ENCODE measurements at regions not wholly inside any gene's neighbourhood (a gene's known extent, or its start where the extent isn't known, plus 50 kb on each side); places are given as distances from the start of the nearest gene placed in this dataset.

- no peaks in the 10 kb centered on the region for H3K79me2 ChIP-seq (ENCODE audit: insufficient read depth, low read length)
- no TSS peak for BruUV-seq (replicated peaks)
- intact Hi-C loops (cut with micrococcal nuclease), result no loop called here
- H2AFZ ChIP-seq (ENCODE audit: low read depth, low read length, poor library complexity, severe bottlenecking), result no peak overlapping the region
- H3K27ac ChIP-seq (ENCODE audit: low read depth, low read length), result no peak overlapping the region
- H3K9me3 ChIP-seq (ENCODE audit: control insufficient read depth in 1 of 2, insufficient read depth in 1 of 2, low read depth in 1 of 2, low read length in 2 of 2), result no peaks in the 10 kb centered on the region
- H3K27me3 ChIP-seq (ENCODE audit: insufficient read depth, low read length), result no peaks in the 10 kb centered on the region
- ChIA-PET CTCF (no interaction called here), RAD21 (ENCODE audit: low non-redundant PET in 1 of 2, low total read pairs in 2 of 2, uncharacterized antibody in 2 of 2, unreplicated experiment in 2 of 2) (no interaction called here), POLR2A (no interaction called here)
- no peak overlapping the region for H3K4me2 ChIP-seq (ENCODE audit: low read length)
- H3K4me3 ChIP-seq (replicated peaks in 1 of 2; ENCODE audit: low read depth in 1 of 2, low read length in 2 of 2), result no peak overlapping the region
- no peaks in the 10 kb centered on the region for H3K36me3 ChIP-seq (ENCODE audit: control insufficient read depth in 1 of 2, insufficient read depth in 2 of 2, low read length in 2 of 2)
- H3K4me1 ChIP-seq (ENCODE audit: control insufficient read depth in 1 of 2, insufficient read depth in 2 of 2, low read length in 2 of 2), result no peaks in the 10 kb centered on the region
- no peaks in the 10 kb centered on the region for H3K9me2 ChIP-seq (ENCODE audit: insufficient read depth)
- DNase-seq (ENCODE audit: low read depth, low spot score) (no peak), ATAC-seq (no peak)
- H3K9ac ChIP-seq (ENCODE audit: low read length), result no peak overlapping the region
- no peaks in the 10 kb centered on the region for H4K20me1 ChIP-seq (ENCODE audit: insufficient read depth)
- TF ChIP-seq CEBPB (IDR thresholded peaks at IDR 0.05; ENCODE audit: low read depth) (no peak), SP1 (IDR thresholded peaks at IDR 0.05; ENCODE audit: low read depth) (no peak), TCF7L2 (IDR thresholded peaks at IDR 0.05; ENCODE audit: borderline replicate concordance, extremely low read depth, insufficient read depth, insufficient read length) (no peak), EZH2 (IDR thresholded peaks at IDR 0.05) (no peak), JUND (IDR thresholded peaks at IDR 0.05) (no peak), POLR2A (IDR thresholded peaks at IDR 0.05; ENCODE audit: borderline replicate concordance, extremely low read depth, insufficient read depth, insufficient read length) (no peak), SIN3A (IDR thresholded peaks at IDR 0.05; ENCODE audit: low read depth) (no peak), ZBTB33 (IDR thresholded peaks at IDR 0.05; ENCODE audit: extremely low read depth, insufficient replicate concordance, low read length) (no peak), YY1 (IDR thresholded peaks at IDR 0.05; ENCODE audit: extremely low read depth, insufficient replicate concordance, low read depth, low read length) (no peak), EZH2phosphoT487 (IDR thresholded peaks at IDR 0.05; ENCODE audit: borderline replicate concordance) (no peak), RAD21 (IDR thresholded peaks at IDR 0.05; ENCODE audit: low read depth) (no peak), CBX3 (IDR thresholded peaks at IDR 0.05; ENCODE audit: low read depth) (no peak), REST (IDR thresholded peaks at IDR 0.05; ENCODE audit: low read depth) (no peak), POLR2AphosphoS5 (IDR thresholded peaks at IDR 0.05; ENCODE audit: low read depth, low read length) (no peak)
These were observed 637.7 kb upstream of the ID2 start for GRCh38 chr2:8044046-8044594.
